ENCODE measurements at regions not wholly inside any gene's neighbourhood (a gene's known extent, or its start where the extent isn't known, plus 50 kb on each side); places are given as distances from the start of the nearest gene placed in this dataset.

- TF ChIP-seq ETV6 (conservative IDR thresholded peaks at IDR 0.05 in 1 of 2, IDR thresholded peaks at IDR 0.05 in 1 of 2; ENCODE audit: borderline replicate concordance in 1 of 2, low read depth in 1 of 2) (no peak), SUZ12 (IDR thresholded peaks at IDR 0.05; ENCODE audit: unreplicated experiment) (no peak)
Observed at GRCh38 chr11:98434296-98434695, 586.5 kb upstream of the CNTN5 start (continued).

GRCh38 chr11:98453378-98453777 is 567.4 kb upstream of the CNTN5 start:
- Histone ChIP-seq H3K9ac (ENCODE audit: control insufficient read depth, insufficient read depth, low read length) (no peak overlapping the region), H3K79me2 (ENCODE audit: control insufficient read depth, insufficient read depth, low read length) (no peaks in the 10 kb centered on the region), H3K36me3 (ENCODE audit: control insufficient read depth in 2 of 2, insufficient read depth in 2 of 2, low read length in 1 of 2) (no peaks in the 10 kb centered on the region), H3K4me2 (ENCODE audit: control insufficient read depth, insufficient read depth) (no peak overlapping the region), H2AFZ (ENCODE audit: control insufficient read depth, low read depth, low read length) (no peak overlapping the region), H3K27me3 (replicated peaks in 1 of 2; ENCODE audit: control insufficient read depth in 2 of 2, insufficient read depth in 2 of 2, low read length in 1 of 2) (no peaks in the 10 kb centered on the region), H3K9me3 (replicated peaks; ENCODE audit: control insufficient read depth, insufficient read depth, low read length) (no peaks in the 10 kb centered on the region), H3K4me3 (no peak overlapping the region), H3K4me1 (ENCODE audit: control insufficient read depth, insufficient read depth, low read length) (no peaks in the 10 kb centered on the region), H3K27ac (ENCODE audit: control insufficient read depth, insufficient read depth) (no peak overlapping the region), H4K20me1 (ENCODE audit: control insufficient read depth, insufficient read depth) (no peaks in the 10 kb centered on the region)
- intact Hi-C loops (cut with micrococcal nuclease; ENCODE audit: unreplicated experiment): no loop called here
- in situ Hi-C loops (cut with MboI): no loop called here
- FAIRE-seq (no peak), ATAC-seq (no peak), DNase-seq (ENCODE audit: low read depth, low spot score) (no peak)
- ChIA-PET RAD21 (ENCODE audit: unreplicated experiment) (no interaction called here), CTCF (no interaction called here), SMC1A (ENCODE audit: uncharacterized antibody, unreplicated experiment) (no interaction called here), POLR2A (no interaction called here)
- no TSS peak for BruUV-seq (replicated peaks)
- WGBS (ENCODE audit: insufficient coverage, insufficient replicate concordance, low lambda C conversion rate, missing lambda C conversion rate): 49% methylated on average over 11 of the region's 11 CpGs
- TF ChIP-seq MTA3 (IDR thresholded peaks at IDR 0.05; ENCODE audit: borderline replicate concordance, low read length): no peak
- no peak for TF ChIP-seq HDGF (IDR thresholded peaks at IDR 0.05)
- no peak for TF ChIP-seq MTA2 (IDR thresholded peaks at IDR 0.05; ENCODE audit: low read depth)
- no peak for TF ChIP-seq CREM (IDR thresholded peaks at IDR 0.05; ENCODE audit: low read depth)
- TF ChIP-seq NFYB (IDR thresholded peaks at IDR 0.05; ENCODE audit: insufficient read depth, low read depth, low read length): no peak
- TF ChIP-seq SP1 (IDR thresholded peaks at IDR 0.05; ENCODE audit: low read depth, low read length): no peak
- no peak for TF ChIP-seq NFYA (IDR thresholded peaks at IDR 0.05; ENCODE audit: borderline replicate concordance, low read depth, low read length)
- TF ChIP-seq SMAD5 (IDR thresholded peaks at IDR 0.05; ENCODE audit: low read depth): no peak
- no peak for TF ChIP-seq YBX1 (IDR thresholded peaks at IDR 0.05)
- TF ChIP-seq ASH2L (IDR thresholded peaks at IDR 0.05; ENCODE audit: borderline replicate concordance, low read depth): no peak
- TF ChIP-seq IRF5 (IDR thresholded peaks at IDR 0.05; ENCODE audit: borderline replicate concordance): no peak
- no peak for TF ChIP-seq CUX1 (IDR thresholded peaks at IDR 0.05; ENCODE audit: insufficient replicate concordance, low read depth, low read length)
- TF ChIP-seq REST (IDR thresholded peaks at IDR 0.05; ENCODE audit: low read depth, low read length): no peak

Data from GM12878 (cell line).